HL-60 (cell line): ENCODE measurements at regions not wholly inside any gene's neighbourhood (a gene's known extent, or its start where the extent isn't known, plus 50 kb on each side); places are given as distances from the start of the nearest gene placed in this dataset.

Experiments used
- DNase-seq, 2 experiments: peaks; one replicate each; pipeline ENCODE4 v3.0.0-alpha.2; 2010 to 2020; ENCODE audit warnings: low read depth in 1 of 2, low spot score in 1 of 2
- H3K27ac ChIP-seq: fragments of 250-450 bp; sonication (Bioruptor Pico); replicated peaks from 2 replicates; pipeline ENCODE4 v1.5.1; 2020; ENCODE audit warnings: mild to moderate bottlenecking, moderate library complexity
- H3K27me3 ChIP-seq: fragments of 250-450 bp; sonication (Bioruptor Pico); 2 replicates; pipeline ENCODE4 v1.5.1; 2021; ENCODE audit warnings: mild to moderate bottlenecking, moderate library complexity; ENCODE audit not compliant: insufficient read depth, poor library complexity, severe bottlenecking
- H3K4me3 ChIP-seq: replicated peaks from 2 replicates; pipeline ENCODE4 v1.5.1; 2011; ENCODE audit warnings: mild to moderate bottlenecking, control low read depth, low read length; ENCODE audit not compliant: insufficient read depth
- CTCF ChIP-seq: IDR thresholded peaks from one replicate; pipeline ENCODE4 v1.5.1; 2011; ENCODE audit warnings: low read length, control low read depth, inconsistent platforms; ENCODE audit not compliant: insufficient read depth
- GABPA ChIP-seq: IDR thresholded peaks from 2 replicates; pipeline ENCODE4 v1.6.1; 2012; ENCODE audit warnings: low read depth
- POLR2AphosphoS5 ChIP-seq: IDR thresholded peaks from 2 replicates; pipeline ENCODE4 v1.6.1; 2012; ENCODE audit warnings: low read depth
- REST ChIP-seq: IDR thresholded peaks from 2 replicates; pipeline ENCODE4 v1.6.1; 2012; ENCODE audit warnings: low read depth; ENCODE audit not compliant: insufficient replicate concordance
- SPI1 ChIP-seq: IDR thresholded peaks from 2 replicates; pipeline ENCODE4 v1.6.1; 2012; ENCODE audit warnings: low read depth, mild to moderate bottlenecking, borderline replicate concordance

- no peak for DNase-seq
- Histone ChIP-seq H3K4me3 (no peak overlapping the region), H3K27me3 (no peaks in the 10 kb centered on the region), H3K27ac (no peak overlapping the region)
- TF ChIP-seq CTCF (no peak), GABPA (no peak), POLR2AphosphoS5 (no peak), REST (no peak), SPI1 (no peak)
Observed at GRCh38 chr2:209371407-209371806, 52.4 kb upstream of the MAP2 start.
